Glutamatergic neuron (in vitro differentiated cells): ENCODE measurements at regions not wholly inside any gene's neighbourhood (a gene's known extent, or its start where the extent isn't known, plus 50 kb on each side); places are given as distances from the start of the nearest gene placed in this dataset.

ENCODE experiments used
- DNase-seq: peaks from one replicate; pipeline ENCODE4 v3.0.0; 2022
- H3K27ac Mint-ChIP-seq: one replicate; pipeline ENCODE4 v1.8.0; 2020; ENCODE audit warnings: mild to moderate bottlenecking, mixed read lengths, inconsistent platforms; ENCODE audit not compliant: unreplicated experiment
- H3K27me3 Mint-ChIP-seq: one replicate; pipeline ENCODE4 v1.8.0; 2020; ENCODE audit warnings: mild to moderate bottlenecking, moderate library complexity, mixed read lengths, inconsistent platforms; ENCODE audit not compliant: unreplicated experiment
- H3K36me3 Mint-ChIP-seq: one replicate; pipeline ENCODE4 v1.8.0; 2020; ENCODE audit warnings: mild to moderate bottlenecking, mixed read lengths, inconsistent platforms; ENCODE audit not compliant: unreplicated experiment
- H3K4me1 Mint-ChIP-seq: one replicate; pipeline ENCODE4 v1.8.0; 2020; ENCODE audit warnings: mild to moderate bottlenecking, low read depth, mixed read lengths, inconsistent platforms; ENCODE audit not compliant: unreplicated experiment
- H3K4me3 Mint-ChIP-seq: one replicate; pipeline ENCODE4 v1.8.0; 2020; ENCODE audit warnings: mild to moderate bottlenecking, mixed read lengths, inconsistent platforms; ENCODE audit not compliant: unreplicated experiment
- H3K9me3 Mint-ChIP-seq: one replicate; pipeline ENCODE4 v1.8.0; 2020; ENCODE audit warnings: mild to moderate bottlenecking, moderate library complexity, mixed read lengths, inconsistent platforms; ENCODE audit not compliant: unreplicated experiment
- TF ChIP-seq, protein P1 (sequence below): fragments of 200-600 bp; sonication (generic); IDR thresholded peaks from one replicate; pipeline ENCODE4 v1.5.0; 2021; ENCODE audit not compliant: partially characterized antibody, unreplicated experiment

GRCh38 chr1:5427026-5427613 is 565.1 kb downstream of the NPHP4 start:
- Mint-ChIP-seq H3K4me1 (no peaks in the 10 kb centered on the region), H3K27me3 (peaks cover 4% of the 10 kb centered on the region), H3K4me3 (no peak overlapping the region), H3K36me3 (peaks cover 3% of the 10 kb centered on the region), H3K9me3 (peaks cover 21% of the 10 kb centered on the region), H3K27ac (no peak overlapping the region)
- TF ChIP-seq, protein P1, sequence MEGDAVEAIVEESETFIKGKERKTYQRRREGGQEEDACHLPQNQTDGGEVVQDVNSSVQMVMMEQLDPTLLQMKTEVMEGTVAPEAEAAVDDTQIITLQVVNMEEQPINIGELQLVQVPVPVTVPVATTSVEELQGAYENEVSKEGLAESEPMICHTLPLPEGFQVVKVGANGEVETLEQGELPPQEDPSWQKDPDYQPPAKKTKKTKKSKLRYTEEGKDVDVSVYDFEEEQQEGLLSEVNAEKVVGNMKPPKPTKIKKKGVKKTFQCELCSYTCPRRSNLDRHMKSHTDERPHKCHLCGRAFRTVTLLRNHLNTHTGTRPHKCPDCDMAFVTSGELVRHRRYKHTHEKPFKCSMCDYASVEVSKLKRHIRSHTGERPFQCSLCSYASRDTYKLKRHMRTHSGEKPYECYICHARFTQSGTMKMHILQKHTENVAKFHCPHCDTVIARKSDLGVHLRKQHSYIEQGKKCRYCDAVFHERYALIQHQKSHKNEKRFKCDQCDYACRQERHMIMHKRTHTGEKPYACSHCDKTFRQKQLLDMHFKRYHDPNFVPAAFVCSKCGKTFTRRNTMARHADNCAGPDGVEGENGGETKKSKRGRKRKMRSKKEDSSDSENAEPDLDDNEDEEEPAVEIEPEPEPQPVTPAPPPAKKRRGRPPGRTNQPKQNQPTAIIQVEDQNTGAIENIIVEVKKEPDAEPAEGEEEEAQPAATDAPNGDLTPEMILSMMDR: no peak
- DNase-seq: no peak

DNA sequence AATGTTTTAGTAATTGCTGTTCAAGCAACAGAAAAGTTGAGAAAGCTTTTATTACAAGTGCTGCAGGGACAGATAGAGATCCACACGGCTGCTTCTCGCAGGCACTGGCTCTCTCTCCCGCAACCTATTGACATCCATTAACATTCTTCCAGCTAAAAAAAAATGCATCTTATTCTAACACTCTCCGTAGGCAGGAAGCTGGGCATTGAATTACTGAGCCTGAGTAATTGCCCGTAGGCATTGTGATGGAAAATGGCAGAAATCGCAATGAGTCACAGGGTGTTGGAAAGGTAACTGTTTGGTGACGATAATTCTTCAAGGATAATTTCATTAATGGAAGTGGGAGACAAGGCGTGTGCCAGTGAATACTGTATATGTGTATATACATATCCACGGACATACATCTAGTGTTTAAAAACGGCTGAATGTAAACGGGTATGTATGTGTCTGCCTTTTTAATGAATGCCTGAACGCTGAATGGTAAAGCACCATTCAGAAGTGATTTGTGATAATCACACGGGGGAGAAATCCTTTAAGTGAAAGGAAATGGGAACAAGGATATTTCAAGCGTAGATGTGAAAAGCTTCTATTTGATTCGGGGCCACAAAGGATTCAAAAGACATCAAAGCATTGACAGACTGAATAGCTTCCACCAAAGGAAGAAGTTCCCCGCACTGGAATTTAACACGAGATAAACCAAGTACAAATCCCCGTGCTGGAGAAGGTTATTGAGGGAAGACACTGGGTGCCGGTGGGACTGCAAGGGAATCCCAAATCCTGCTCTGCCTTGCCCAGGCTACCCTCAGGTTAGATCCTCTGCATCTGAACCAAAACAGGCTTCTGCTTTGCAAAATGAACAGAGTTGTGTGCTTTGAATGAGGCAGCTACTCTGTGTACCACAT is 567.2 kb downstream of the NPHP4 start:
- TF ChIP-seq, protein P1: no peak
- H3K4me1 Mint-ChIP-seq: no peaks in the 10 kb centered on the region
- H3K36me3 Mint-ChIP-seq: peaks cover 6% of the 10 kb centered on the region
- H3K4me3 Mint-ChIP-seq: no peak overlapping the region
- H3K9me3 Mint-ChIP-seq: peaks cover 19% of the 10 kb centered on the region
- no peak for DNase-seq
- peaks cover 4% of the 10 kb centered on the region for H3K27me3 Mint-ChIP-seq
- no peak overlapping the region for H3K27ac Mint-ChIP-seq

- TF ChIP-seq, protein P1: no peak
- DNase-seq: no peak
- H3K4me1 Mint-ChIP-seq: no peaks in the 10 kb centered on the region
- H3K27me3 Mint-ChIP-seq: peaks cover 3% of the 10 kb centered on the region
- no peak overlapping the region for H3K27ac Mint-ChIP-seq
- H3K9me3 Mint-ChIP-seq: peaks cover 13% of the 10 kb centered on the region
- no peak overlapping the region for H3K4me3 Mint-ChIP-seq
- peaks cover 6% of the 10 kb centered on the region for H3K36me3 Mint-ChIP-seq
Observed at GRCh38 chr1:5423109-5423508, 569.1 kb downstream of the NPHP4 start.

GRCh38 chr1:5419501-5419900 is 572.7 kb downstream of the NPHP4 start:
- Mint-ChIP-seq H3K27ac (no peak overlapping the region), H3K9me3 (peaks cover 14% of the 10 kb centered on the region), H3K27me3 (peaks cover 3% of the 10 kb centered on the region), H3K4me3 (no peak overlapping the region), H3K36me3 (peaks cover 6% of the 10 kb centered on the region), H3K4me1 (no peaks in the 10 kb centered on the region)
- no peak for DNase-seq
- TF ChIP-seq, protein P1: no peak

GRCh38 chr1:5416518-5416917 is 575.7 kb downstream of the NPHP4 start:
- Mint-ChIP-seq H3K27ac (no peak overlapping the region), H3K4me3 (no peak overlapping the region), H3K4me1 (no peaks in the 10 kb centered on the region), H3K27me3 (peaks cover 5% of the 10 kb centered on the region), H3K9me3 (peaks cover 9% of the 10 kb centered on the region), H3K36me3 (no peaks in the 10 kb centered on the region)
- no peak for DNase-seq
- TF ChIP-seq, protein P1: no peak
